SKM-1 (cell line): ENCODE measurements at regions not wholly inside any gene's neighbourhood (a gene's known extent, or its start where the extent isn't known, plus 50 kb on each side); places are given as distances from the start of the nearest gene placed in this dataset.
"Not testable (repeated sequence)": the region's sequence is repeated elsewhere in the genome, so short reads cannot be mapped to it uniquely, and the experiment has no call there.

Experiments used
- DNase-seq: peaks from one replicate; lab custom pipeline; 2025; ENCODE audit not compliant: unreplicated experiment; lab: John Stamatoyannopoulos, UW

DNA sequence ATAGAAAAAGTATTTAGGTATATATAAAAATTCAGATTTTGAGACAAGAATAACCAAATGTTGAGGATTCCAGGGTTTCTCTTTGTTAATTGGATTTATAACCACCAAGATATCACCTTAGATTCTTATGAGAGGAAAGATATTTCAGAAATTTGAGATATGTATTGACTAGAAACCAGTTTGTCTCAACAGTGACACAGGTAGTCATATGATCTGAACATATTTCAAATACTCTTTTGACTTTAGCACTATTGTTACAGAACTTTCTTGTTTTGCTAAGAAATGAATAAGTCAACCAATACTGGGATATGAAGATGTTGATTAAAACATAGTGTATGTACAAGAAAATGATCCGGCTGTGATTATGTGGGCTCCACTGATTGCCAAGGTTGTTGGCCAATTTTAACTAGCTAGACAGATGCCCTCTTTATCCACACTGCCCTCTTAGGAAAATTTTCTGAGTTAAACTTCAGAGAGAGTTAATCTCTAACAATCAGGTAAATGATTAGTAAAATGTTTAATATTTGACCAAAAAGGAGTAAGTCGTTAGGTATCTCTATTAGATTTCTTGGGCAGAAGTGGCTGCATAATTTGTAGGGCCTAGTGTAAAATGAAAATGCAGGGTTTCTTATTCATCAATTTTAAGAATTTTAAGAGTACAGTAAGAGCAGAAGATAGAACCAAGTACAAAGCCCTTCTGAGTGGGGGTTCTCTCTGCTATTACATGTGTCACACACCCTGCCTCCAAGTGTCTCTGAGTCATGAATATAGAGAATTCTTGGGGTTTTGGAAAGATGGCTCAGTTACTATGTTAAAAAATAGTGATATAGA is 376.0 kb downstream of the TFEC start:
- no peak for DNase-seq

- DNase-seq = no peak
Observed at GRCh38 chr7:115649429-115649828, 381.1 kb downstream of the TFEC start.

DNA sequence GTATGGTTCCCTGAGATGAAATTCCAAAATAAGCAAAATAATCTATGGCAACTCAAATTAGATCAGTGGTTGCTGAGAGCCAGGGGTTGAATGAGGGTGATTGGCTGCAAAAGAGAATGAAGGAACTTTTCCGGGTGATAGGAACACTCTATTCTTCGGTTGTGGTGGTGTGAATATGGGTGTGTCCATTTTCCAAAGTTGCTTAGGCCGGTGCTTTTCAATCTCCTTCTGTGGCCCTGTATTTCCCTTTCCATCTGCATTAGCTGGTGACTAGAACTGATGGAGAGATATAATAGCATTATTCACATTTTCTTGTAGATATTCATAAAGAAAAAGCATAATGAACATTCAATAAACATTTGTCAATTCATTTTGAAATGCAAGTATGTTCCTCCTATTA is 382.9 kb downstream of the TFEC start:
- no peak for DNase-seq

- DNase-seq = no peak
Observed at GRCh38 chr7:115642194-115642593, 388.4 kb downstream of the TFEC start.

DNA sequence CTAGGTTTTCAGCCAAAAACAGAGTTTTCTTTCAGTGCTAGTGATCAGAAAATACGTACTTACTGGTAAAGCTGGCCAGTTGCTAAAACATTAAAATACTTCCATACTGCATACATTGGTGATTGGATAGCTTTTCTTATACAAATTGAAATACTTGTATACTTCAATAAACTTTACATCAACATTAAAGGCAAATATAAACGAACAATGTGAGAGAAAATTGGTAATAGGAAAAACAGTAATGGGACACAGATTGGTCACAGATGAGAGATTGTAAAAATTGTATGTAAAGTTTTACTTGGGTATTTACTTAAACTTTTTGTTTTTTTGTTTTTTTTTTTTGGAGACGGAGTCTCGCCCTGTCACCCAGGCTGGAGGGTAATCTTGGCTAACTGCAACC is 391.7 kb downstream of the TFEC start:
- no peak for DNase-seq

GRCh38 chr7:115637128-115637527 is 393.4 kb downstream of the TFEC start:
- DNase-seq = no peak

DNA sequence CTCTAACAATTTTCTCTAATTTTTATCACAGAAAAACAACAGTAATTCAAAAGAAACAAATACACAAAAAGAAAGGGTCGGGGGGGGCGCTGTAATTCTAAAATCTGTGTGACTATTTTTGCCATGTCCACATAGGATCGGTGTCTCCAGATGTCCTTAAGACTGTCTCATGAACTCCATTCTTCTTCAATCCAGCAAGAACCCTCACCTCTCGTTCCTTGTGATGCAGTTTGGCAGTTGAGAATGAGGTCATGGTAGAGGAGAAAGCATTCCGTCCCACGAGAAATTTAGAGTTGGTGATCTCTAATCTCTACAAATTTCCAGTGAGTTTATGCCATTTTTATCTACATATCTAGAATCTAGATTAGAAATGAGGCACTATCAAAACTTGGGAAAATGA is 394.7 kb downstream of the TFEC start:
- no peak for DNase-seq

GRCh38 chr7:115635376-115635775 is 395.2 kb downstream of the TFEC start:
- no peak for DNase-seq

DNA sequence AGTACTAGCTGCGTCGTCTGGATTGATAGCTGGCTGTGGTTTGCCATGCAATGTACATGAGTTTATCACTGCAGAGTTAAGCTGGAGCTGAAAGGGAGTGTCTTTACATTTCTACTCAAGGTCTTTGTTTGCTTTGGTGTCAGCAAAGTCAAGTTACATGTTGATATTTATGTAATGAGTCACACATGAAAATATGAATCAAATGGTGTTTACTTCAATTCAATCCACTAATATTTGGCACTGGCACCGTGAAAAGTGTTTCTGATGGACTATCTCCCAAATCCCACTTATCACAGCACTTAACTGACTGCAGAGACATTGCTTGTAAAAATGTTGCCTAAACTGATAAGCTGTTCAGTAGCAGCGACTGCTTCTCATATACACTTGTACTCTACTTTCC is 395.9 kb downstream of the TFEC start:
- DNase-seq = no peak

GRCh38 chr7:115632636-115633035 is 397.9 kb downstream of the TFEC start:
- DNase-seq = no peak

GRCh38 chr7:115631782-115632181 is 398.8 kb downstream of the TFEC start:
- no peak for DNase-seq

GRCh38 chr7:115630049-115630448 is 400.5 kb downstream of the TFEC start:
- no peak for DNase-seq

- no peak for DNase-seq
Observed at GRCh38 chr7:115618676-115619075, 411.9 kb downstream of the TFEC start.

GRCh38 chr7:115613836-115614235 is 416.7 kb downstream of the TFEC start:
- DNase-seq = no peak

GRCh38 chr7:115603416-115603815 is 427.1 kb downstream of the TFEC start:
- no peak for DNase-seq

- no peak for DNase-seq
Observed at GRCh38 chr7:115600207-115600606, 430.4 kb downstream of the TFEC start.

DNA sequence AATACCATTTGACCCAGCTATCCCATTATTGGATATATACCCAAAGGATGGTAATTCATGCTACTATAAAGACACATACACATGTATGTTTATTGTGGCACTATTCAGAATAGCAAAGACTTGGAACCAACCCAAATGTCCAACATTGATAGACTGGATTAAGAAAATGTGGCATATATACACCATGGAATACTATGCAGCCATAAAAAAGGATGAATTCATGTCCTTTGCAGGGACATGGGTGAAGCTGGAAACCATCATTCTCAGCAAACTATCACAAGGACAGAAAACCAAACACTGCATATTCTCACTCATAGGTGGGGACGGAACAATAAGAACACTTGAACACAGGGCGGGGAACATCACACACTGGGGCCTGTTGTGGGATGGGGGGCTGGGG is 431.4 kb downstream of the TFEC start:
- not testable (repeated sequence) for DNase-seq

DNA sequence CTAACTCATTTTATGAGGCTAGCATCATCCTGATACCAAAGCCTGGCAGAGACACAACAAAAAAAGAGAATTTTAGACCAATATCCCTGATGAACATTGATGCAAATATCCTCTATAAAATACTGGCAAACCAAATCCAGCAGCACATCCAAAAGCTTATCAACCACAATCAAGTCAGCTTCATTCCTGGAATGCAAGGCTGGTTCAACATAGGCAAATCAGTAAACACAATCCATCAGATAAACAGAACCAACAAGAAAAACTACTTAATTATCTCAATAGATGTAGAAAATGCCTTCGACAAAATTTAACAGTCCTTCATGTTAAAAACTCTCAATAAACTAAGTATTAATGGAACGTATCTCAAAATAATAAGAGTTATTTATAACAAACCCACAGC is 433.3 kb downstream of the TFEC start:
- not testable (repeated sequence) for DNase-seq

- DNase-seq = no peak
Observed at GRCh38 chr7:115593111-115593510, 437.5 kb downstream of the TFEC start.

GRCh38 chr7:115585015-115585718 is 445.4 kb downstream of the TFEC start:
- DNase-seq = no peak

- DNase-seq = no peak
Observed at GRCh38 chr7:115582956-115583355, 447.6 kb downstream of the TFEC start.

GRCh38 chr7:115578576-115578975 is 452.0 kb downstream of the TFEC start:
- no peak for DNase-seq
